Fibroblast of villous mesenchyme (primary cell): ENCODE measurements at regions not wholly inside any gene's neighbourhood (a gene's known extent, or its start where the extent isn't known, plus 50 kb on each side); places are given as distances from the start of the nearest gene placed in this dataset.

Experiments used
- DNase-seq: peaks from one replicate; pipeline ENCODE4 v3.0.0-alpha.2; 2010; ENCODE audit warnings: low read depth
- H3K4me3 ChIP-seq: 2 replicates; pipeline ENCODE4 v1.5.1; 2011; ENCODE audit warnings: low read depth, mild to moderate bottlenecking, low read length
- TF ChIP-seq, protein P1 (sequence below): IDR thresholded peaks from 2 replicates; pipeline ENCODE4 v1.5.1; 2012; ENCODE audit warnings: low read depth, mild to moderate bottlenecking, low read length; ENCODE audit not compliant: insufficient read depth

DNA sequence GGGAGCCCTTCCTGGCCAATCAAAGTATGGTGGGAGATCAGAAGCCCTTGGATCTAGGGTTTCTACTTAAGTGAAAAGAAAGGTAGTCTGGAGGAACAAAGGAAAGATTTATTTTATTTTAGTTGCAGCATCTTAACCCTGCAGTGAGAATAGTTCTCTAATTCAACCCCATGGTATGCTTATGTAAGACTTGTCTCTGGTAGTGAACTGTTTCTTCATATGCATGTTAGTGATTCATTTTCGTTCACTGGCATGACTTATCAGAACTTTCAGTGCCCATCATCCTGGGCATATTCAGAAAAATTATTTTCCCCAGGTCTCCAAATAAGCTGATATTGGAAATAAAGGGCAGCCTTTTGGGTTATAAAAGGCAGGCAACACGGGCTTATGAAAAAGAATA lies 1058.8 kb downstream of the NLGN4Y start:
- no peak for DNase-seq
- TF ChIP-seq, protein P1, sequence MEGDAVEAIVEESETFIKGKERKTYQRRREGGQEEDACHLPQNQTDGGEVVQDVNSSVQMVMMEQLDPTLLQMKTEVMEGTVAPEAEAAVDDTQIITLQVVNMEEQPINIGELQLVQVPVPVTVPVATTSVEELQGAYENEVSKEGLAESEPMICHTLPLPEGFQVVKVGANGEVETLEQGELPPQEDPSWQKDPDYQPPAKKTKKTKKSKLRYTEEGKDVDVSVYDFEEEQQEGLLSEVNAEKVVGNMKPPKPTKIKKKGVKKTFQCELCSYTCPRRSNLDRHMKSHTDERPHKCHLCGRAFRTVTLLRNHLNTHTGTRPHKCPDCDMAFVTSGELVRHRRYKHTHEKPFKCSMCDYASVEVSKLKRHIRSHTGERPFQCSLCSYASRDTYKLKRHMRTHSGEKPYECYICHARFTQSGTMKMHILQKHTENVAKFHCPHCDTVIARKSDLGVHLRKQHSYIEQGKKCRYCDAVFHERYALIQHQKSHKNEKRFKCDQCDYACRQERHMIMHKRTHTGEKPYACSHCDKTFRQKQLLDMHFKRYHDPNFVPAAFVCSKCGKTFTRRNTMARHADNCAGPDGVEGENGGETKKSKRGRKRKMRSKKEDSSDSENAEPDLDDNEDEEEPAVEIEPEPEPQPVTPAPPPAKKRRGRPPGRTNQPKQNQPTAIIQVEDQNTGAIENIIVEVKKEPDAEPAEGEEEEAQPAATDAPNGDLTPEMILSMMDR: no peak
- no peak overlapping the region for H3K4me3 ChIP-seq

DNA sequence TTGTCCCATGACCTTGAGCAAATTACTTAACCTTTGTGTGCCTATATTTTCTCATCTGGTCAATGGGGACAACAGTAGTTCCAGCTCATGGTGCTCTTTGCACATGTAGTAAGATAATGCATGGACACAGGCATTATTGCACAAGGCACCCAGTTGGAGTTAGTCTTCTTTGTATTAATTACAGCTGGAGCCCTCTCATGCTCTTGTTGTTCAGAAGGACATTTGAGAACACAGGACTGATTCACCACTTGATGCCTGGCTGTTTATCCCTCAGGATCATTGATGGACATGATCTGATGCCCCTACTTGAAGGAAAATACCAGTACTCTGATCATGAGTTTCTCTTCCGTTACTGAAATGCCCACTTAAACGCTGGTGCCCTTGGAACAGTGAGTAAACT lies 1068.6 kb downstream of the NLGN4Y start:
- no peak overlapping the region for H3K4me3 ChIP-seq
- no peak for DNase-seq
- TF ChIP-seq, protein P1: no peak

DNA sequence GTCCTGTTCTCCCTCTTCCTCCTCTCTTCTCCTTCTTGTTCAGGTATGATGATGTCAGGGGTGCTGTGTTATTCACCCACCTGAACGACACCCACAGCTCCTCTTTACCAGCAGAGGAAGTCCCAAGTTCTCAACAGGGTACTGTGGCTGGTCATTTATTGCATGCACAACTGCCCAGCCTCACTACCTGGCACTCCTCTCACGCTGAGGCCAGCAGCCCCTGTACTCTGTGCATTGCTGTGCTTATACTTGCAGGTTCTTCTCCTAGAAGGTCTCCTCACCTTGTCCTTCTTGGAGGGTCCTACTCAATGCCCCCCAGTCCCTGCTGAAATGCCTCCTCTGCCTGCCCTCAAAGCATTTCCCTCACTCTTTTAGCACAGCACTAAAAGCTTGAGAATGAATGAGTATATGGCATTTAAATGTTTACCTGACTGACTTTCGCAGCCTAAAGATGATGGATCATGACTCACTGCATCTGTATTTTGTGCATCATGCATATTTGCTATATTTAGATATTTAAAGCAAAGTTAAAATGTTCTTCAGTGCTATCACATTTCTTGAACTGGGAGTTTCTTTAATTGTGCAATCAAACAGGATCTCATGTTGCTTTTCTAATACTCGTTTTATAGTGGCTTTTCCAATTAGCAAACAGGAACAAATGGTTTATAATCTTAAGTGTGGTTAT lies 1069.3 kb downstream of the NLGN4Y start:
- TF ChIP-seq, protein P1: no peak
- no peak overlapping the region for H3K4me3 ChIP-seq
- DNase-seq: no peak

DNA sequence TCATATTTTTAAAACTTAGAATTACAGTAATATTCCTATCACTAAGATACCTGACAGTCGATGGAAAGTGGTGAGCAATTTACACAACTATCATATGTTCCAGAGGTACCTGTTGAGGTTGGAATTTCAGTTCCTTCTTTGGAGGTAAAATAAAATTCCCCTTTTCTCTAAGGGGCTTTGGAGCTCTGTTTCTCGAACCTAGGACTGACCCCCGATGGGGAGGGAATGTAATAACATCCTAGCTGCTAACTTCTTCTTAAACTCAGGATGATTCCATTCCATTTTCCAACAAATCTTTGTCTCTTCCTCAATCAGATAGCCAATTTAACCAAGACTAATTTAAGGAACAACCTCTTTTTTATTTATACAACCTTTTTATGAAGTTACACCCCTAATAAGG lies 1069.8 kb downstream of the NLGN4Y start:
- TF ChIP-seq, protein P1: no peak
- no peak for DNase-seq
- H3K4me3 ChIP-seq: no peak overlapping the region

DNA sequence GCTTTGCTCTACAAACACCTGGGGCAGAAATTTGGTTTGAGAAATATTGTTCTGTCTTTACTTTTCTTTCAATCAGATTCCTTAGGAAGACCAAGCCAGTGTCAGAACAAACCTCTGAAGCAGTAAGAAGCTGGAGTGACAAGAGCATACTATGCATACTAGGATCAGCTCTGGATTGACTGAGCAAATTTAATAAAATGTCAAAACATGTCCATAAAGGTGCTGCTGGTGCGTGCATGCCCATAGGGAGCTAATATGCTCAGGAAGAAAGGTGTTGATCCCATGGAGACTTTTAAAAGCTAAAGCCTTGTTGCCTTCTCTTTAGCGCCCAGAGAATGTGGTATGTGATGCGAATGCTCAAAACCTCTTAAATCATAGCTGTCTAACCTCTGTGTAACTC lies 1076.2 kb downstream of the NLGN4Y start:
- DNase-seq: no peak
- H3K4me3 ChIP-seq: no peak overlapping the region
- TF ChIP-seq, protein P1: no peak

DNA sequence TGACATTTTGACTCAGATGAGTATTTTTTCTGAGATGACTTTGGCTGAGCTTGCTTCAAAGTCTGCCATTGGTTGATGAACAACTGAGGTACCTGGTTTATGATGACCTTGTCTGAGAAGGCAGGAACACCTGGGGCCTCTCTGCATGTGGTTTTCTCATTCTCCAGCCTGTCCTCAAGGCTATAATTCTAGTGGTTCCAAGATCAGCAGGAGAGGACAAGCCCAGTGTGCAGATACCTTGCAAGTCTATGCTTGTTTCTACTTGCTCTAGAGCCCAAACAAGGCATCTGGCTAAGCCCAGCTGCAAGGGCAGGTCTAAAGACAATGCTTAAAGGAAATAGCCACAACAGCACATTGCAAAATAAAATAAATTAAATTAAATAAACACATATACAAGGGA lies 1100.0 kb downstream of the NLGN4Y start:
- TF ChIP-seq, protein P1: no peak

DNA sequence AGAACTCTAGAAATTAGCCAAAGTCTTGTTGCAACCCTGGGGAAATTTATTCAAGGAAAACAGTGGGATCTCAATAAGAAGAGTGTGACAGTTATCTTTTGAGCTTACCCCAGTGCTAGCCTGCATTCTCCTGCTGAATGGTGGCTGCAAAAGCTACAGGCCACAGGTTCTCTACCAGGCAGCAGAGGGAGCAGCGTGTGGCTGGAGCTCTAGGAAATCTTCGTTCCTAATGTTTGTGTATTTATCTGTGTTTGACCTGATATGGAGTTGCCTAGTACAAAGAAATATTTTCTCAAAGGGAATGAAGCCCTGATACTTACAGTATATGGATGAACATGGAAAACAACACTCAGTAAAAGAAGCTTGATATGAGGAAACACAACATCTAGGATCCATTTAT lies 1100.6 kb downstream of the NLGN4Y start:
- TF ChIP-seq, protein P1: peak; percentile 5
- no peak overlapping the region for H3K4me3 ChIP-seq
- DNase-seq: peak; percentile 0

More for the DNA sequence above, 1100.0 kb downstream of the NLGN4Y start:
- H3K4me3 ChIP-seq: no peak overlapping the region
- DNase-seq: no peak
